ENCODE measurements at regions not wholly inside any gene's neighbourhood (a gene's known extent, or its start where the extent isn't known, plus 50 kb on each side); places are given as distances from the start of the nearest gene placed in this dataset.
"Not testable (repeated sequence)": the region's sequence is repeated elsewhere in the genome, so short reads cannot be mapped to it uniquely, and the experiment has no call there.

DNA sequence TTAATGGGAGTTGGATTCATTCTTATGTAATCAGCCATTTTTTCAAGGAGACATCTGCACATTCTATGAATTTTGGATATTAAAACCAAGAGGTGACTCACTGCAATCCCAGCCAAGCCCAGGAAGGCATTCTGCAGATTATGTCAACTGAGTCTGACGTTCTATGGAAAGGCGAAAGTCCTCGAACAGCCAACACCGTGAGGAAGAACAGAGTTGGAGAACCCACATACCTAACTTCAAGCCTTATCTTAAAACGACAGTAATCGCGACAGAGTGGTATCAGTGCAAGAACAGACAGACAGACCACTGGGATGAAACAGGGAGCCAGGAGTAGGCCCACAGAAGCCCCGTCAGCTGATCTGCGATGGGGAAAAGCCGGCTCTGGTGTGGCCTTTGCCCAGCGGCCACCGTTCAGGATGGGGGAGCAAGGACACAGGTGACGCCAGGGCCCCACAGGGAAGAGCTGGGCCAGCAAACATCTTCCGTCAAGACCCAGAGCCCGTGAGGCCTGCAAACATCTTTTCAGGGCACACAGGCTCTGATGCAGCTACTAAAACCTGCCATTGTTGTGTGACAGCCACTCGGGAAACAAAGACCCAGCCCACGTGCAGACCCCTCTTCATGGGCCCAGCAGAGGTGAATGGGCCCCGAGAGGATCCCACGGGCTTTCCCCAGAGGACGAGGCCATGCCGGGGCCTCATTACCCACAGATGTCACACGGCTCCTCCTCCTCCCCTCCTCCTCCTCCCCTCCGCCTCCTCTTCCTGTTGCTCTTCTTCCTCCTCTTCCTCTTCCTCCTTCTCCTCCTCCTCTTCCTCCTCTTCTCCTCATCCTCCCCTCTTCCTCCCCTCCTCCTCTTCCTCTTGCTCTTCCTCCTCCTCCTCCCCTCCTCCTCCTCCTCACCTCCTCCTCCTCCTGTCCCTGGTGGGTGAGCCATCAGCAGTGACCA lies 277.6 kb downstream of the ADGRD1 start:
- Histone ChIP-seq H3K4me1 (ENCODE audit: insufficient read depth, low read length) (no peaks in the 10 kb centered on the region), H3K27me3 (ENCODE audit: insufficient read depth, low read length) (peaks cover 6% of the 10 kb centered on the region), H3K9me3 (ENCODE audit: low read depth, low read length) (no peaks in the 10 kb centered on the region), H3K4me3 (ENCODE audit: low read length) (no peak overlapping the region)

DNA sequence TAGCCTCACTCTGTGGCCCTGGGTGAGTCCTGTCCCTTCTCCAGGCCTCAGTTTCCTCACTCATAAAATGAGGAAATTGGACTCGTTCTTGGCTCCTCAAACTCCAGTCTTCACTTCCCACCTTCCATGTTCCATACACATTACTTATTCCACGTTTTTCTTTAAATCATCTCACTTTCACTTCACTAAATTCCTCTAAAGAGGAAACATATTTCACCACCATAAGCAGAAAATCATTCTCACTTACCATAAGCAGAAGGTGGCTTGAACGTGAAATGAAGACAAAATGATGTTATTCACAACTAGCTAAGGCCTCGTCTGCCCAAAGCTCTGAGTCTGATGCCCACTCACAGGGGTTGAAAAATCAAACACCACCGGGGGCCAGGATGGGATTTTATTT lies 278.3 kb downstream of the ADGRD1 start:
- Histone ChIP-seq H3K4me3 (ENCODE audit: low read length) (no peak overlapping the region), H3K4me1 (ENCODE audit: insufficient read depth, low read length) (no peaks in the 10 kb centered on the region), H3K27me3 (ENCODE audit: insufficient read depth, low read length) (peaks cover 6% of the 10 kb centered on the region), H3K9me3 (ENCODE audit: low read depth, low read length) (no peaks in the 10 kb centered on the region)

DNA sequence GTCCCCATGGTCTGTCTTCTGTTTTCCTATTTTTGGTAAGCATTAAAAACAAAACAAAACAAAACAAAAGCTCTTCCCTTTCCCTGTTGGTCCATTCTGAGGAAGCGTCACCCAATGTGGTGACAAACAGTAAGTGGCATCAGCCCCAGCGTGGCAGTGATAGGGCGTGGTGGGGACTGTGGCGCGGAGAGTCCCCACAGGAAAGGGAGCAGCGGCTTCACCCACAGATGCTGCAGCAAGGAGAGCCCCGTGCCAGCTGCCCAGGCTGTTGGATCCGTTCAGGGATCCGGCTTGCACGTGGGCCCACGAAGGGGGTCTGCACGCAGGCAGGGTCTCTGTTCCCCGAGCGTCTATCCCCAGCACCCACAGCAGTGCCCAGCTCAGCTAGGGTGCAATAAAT lies 279.2 kb downstream of the ADGRD1 start:
- H3K27me3 ChIP-seq (ENCODE audit: insufficient read depth, low read length); H3K4me1 ChIP-seq (ENCODE audit: insufficient read depth, low read length); H3K4me3 ChIP-seq (ENCODE audit: low read length); H3K9me3 ChIP-seq (ENCODE audit: low read depth, low read length): not testable (repeated sequence)

DNA sequence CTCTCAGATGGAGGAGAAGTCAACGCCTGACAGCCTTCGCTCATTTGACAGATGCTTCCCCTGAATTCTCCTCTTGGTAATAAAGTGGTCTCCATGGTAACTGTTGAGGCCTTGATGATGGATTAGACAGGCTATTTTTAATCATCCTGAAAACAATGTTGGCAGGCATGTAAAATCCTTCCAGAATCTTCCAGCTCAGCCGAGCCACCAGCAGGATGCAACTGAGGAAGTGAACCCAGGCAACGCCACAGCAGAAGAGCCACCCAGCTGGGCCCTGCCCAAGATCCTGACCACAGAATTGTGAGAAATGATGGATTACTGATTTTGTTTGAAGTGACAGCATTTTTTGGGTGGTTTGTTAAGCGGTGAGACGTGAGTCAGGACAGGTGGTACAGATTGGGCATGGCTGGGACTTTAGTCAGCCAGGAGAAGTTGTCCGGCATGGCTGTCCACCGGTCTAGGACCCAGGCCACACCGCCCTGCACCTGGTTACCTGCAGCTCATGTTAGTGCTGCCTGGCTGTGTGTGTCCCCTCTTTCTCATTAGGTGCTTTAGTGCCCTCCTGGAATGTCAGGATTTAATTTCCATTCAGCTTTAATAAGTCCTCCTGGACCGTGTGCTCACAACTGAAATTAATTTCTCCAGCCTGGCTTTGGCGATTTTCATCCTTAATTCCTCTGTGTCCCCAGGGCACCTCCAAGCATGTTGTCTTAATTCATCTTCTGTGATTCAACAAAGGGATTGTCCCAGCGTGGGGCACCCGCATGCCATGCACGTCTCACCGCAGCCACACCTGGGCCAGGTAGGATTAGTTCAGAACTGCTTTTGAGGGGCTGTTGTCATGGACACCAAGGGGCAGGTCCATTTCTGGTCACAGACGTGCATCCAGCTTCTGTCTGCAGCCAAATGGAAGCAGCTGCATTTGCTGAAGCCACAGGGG lies 280.4 kb downstream of the ADGRD1 start:
- not testable (repeated sequence) for H3K4me3 ChIP-seq (ENCODE audit: low read length); H3K27me3 ChIP-seq (ENCODE audit: insufficient read depth, low read length); H3K9me3 ChIP-seq (ENCODE audit: low read depth, low read length); H3K4me1 ChIP-seq (ENCODE audit: insufficient read depth, low read length)

DNA sequence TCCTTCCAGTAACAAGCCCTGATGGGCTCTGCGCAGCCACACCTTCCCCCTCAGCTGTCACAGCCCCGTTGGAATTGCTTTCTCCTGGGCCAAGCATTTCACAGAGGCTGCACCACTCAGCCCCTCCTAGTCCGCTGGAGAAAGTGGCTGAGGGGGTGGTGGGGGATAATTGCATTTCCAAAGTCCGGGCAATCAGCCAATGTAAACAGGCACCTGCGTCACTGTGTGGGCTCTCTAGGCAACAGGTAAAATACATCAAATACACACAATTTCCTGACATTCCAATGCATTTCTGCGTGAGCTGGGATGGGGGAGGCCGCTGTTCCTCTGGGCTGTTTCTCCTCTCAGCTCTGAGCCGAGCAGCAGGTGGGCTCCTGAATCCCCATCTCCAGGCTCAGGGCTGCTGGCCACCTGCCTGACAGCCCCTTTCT lies 281.1 kb downstream of the ADGRD1 start:
- not testable (repeated sequence) for H3K4me1 ChIP-seq (ENCODE audit: insufficient read depth, low read length); H3K9me3 ChIP-seq (ENCODE audit: low read depth, low read length); H3K4me3 ChIP-seq (ENCODE audit: low read length)

DNA sequence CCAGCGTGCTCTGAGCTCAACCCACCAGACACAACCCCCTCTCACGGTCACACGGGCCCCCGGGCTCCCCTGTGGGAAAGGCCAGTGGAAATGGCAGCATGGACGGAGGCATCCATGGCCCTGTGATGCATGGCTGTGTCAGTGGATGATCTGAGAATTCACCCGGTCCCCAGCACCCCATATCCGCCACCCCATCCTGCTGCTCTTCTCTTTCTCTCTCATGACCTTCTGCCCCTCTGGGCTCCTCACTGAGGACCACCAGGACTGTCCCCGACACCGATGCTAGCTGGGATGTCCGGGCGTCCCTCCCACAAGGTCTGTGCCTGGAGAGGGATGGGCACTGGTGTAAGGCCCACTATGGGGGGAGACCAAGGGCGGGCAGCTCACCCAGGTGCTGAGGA lies 282.2 kb downstream of the ADGRD1 start:
- H3K4me3 ChIP-seq (ENCODE audit: low read length): no peak overlapping the region
- no peaks in the 10 kb centered on the region for H3K27me3 ChIP-seq (ENCODE audit: insufficient read depth, low read length)
- H3K9me3 ChIP-seq (ENCODE audit: low read depth, low read length): no peaks in the 10 kb centered on the region
- H3K4me1 ChIP-seq (ENCODE audit: insufficient read depth, low read length): no peaks in the 10 kb centered on the region

More for the DNA sequence above, 281.1 kb downstream of the ADGRD1 start:
- not testable (repeated sequence) for H3K27me3 ChIP-seq (ENCODE audit: insufficient read depth, low read length)

DNA sequence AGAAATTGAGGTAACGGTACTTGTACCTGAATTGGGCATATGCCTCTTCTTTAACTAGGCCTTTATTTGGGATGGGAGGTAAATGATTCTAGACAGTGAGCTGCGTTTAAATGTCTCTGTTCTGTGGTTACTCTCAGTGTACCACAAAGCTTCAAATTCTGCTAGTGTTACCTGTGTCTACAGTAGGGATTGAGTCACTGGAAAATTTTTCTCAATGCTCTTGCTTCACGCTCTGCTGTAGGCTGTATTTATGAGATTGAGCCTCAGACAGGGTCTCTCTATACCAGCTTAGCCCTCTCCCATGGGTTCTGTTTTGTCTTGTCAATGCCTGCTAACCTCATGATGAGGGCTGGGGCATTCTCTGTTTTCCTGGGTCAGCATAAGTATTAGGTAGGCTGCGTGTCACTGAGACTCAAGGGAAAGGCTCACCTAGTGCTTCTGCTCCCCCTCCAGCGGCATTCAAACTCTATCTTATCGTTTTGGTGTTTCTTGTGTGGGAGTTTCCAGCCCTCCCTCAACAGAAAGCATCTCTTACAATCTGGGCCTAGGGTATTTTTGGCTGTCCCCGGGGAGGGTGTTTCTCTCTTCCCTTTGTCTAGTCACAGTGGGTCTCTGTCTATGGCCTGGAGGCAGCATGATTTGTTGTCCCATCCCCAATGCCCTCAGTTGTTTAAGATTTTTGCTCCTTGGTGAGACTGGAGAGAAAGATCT lies 285.8 kb downstream of the ADGRD1 start:
- Histone ChIP-seq H3K27me3 (ENCODE audit: insufficient read depth, low read length) (no peaks in the 10 kb centered on the region), H3K4me1 (ENCODE audit: insufficient read depth, low read length) (no peaks in the 10 kb centered on the region), H3K9me3 (ENCODE audit: low read depth, low read length) (no peaks in the 10 kb centered on the region), H3K4me3 (ENCODE audit: low read length) (no peak overlapping the region)

DNA sequence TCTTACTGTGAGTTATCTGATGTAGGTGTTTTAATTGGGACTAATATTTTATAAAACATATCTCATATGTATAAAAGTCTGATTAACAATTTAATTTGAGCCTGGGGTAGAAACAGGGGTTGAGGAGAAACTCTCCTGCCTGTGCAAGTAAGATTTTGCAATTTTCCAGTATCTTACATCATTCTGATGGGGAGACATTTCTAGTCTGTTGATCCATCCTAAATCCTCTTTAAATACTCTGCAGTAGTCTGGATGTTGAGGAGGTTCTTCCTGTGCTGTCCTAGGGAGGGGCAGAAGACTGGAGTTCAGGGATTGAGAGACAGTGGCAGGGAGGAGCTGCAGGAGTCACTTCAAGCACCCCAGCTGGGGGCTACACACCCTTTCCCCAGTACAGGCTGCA lies 287.8 kb downstream of the ADGRD1 start:
- no peaks in the 10 kb centered on the region for H3K9me3 ChIP-seq (ENCODE audit: low read depth, low read length)
- H3K4me3 ChIP-seq (ENCODE audit: low read length): no peak overlapping the region
- H3K27me3 ChIP-seq (ENCODE audit: insufficient read depth, low read length): no peaks in the 10 kb centered on the region
- H3K4me1 ChIP-seq (ENCODE audit: insufficient read depth, low read length): no peaks in the 10 kb centered on the region

DNA sequence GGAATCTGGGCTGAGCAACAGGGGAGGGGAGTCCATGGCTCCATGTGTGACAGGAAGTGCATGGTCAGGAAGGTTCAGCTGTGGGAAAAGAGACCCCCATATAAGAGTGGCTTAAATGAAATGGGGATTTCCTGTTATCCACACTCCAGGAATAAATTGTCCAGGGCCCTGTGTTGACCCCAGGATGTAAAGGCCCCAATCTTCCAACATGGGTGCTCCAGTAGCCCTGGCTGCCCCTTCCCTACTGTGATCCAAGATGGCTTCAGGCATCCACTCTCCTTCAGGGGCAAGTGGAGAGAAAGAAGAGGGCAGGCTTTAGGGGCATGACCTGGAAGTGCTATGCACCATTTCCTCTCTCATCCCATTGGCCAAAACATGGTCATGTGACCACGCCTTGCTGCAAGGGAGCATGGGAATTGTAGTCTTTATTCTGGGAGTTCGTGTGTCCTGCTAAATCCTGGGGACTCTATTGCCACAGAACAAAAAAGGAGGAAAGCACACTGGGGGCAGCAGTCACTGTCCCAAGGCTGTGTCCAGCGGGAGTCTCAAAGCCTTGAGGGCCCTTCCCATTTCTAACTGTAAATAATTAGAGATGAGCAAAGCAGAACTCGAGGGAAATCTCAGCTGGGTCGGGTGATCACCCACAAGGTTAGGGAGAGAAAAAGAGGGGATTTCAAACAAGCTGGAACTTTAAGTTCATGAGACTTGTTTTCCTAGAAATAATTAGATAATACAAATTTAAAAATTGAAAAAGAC lies 289.2 kb downstream of the ADGRD1 start:
- no peaks in the 10 kb centered on the region for H3K27me3 ChIP-seq (ENCODE audit: insufficient read depth, low read length)
- no peaks in the 10 kb centered on the region for H3K4me1 ChIP-seq (ENCODE audit: insufficient read depth, low read length)
- H3K9me3 ChIP-seq (ENCODE audit: low read depth, low read length): no peaks in the 10 kb centered on the region
- no peak overlapping the region for H3K4me3 ChIP-seq (ENCODE audit: low read length)

DNA sequence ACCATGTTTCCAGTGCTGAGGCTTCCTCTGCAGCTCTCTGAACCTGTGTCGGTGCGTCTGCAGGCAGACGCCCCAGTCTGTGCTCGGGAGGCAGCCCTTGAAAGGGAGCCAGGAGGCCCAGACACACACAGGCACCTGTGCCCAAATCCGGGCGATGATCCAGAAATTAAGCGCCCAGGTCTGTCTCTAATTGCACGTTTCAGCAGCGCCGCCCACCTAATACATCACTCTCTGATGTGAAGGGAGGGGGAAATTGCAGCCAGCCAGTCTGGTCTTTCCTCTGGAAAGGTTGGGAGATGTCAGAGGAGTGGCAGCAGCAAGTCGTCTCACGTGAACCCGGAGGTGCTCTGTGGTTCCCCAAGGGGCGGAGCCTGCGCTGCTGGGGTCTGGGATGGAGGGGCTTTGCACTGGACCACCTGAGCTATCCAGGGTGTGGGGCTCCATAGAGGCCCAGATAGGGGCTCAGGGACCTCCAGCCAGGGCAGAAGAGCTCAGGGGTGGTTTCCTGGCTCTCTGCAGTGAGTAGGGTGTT lies 290.5 kb downstream of the ADGRD1 start:
- H3K4me1 ChIP-seq (ENCODE audit: insufficient read depth, low read length); H3K4me3 ChIP-seq (ENCODE audit: low read length): not testable (repeated sequence)

DNA sequence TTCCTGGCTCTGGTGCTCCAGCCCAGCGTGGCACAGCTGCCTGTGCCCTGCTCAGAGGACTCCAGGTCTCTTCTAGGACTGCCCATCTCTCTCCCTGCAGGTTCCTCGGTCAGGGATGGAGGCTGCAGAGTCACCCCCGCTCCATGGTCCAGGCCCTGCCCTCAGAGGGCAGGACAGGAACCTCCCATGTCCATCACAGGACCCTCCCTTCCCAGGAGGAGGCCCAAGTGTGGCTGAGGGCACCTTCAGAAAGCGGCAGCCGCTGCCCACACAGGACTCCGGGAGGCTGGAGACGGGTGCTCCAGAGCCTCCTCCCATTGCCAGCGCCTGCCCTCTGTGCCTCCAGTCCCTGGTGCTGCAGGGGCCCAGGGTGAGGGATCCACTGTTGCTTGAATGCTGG lies 291.5 kb downstream of the ADGRD1 start:
- not testable (repeated sequence) for H3K9me3 ChIP-seq (ENCODE audit: low read depth, low read length); H3K4me1 ChIP-seq (ENCODE audit: insufficient read depth, low read length); H3K27me3 ChIP-seq (ENCODE audit: insufficient read depth, low read length); H3K4me3 ChIP-seq (ENCODE audit: low read length)

More for the DNA sequence above, 290.5 kb downstream of the ADGRD1 start:
- H3K9me3 ChIP-seq (ENCODE audit: low read depth, low read length); H3K27me3 ChIP-seq (ENCODE audit: insufficient read depth, low read length): not testable (repeated sequence)

DNA sequence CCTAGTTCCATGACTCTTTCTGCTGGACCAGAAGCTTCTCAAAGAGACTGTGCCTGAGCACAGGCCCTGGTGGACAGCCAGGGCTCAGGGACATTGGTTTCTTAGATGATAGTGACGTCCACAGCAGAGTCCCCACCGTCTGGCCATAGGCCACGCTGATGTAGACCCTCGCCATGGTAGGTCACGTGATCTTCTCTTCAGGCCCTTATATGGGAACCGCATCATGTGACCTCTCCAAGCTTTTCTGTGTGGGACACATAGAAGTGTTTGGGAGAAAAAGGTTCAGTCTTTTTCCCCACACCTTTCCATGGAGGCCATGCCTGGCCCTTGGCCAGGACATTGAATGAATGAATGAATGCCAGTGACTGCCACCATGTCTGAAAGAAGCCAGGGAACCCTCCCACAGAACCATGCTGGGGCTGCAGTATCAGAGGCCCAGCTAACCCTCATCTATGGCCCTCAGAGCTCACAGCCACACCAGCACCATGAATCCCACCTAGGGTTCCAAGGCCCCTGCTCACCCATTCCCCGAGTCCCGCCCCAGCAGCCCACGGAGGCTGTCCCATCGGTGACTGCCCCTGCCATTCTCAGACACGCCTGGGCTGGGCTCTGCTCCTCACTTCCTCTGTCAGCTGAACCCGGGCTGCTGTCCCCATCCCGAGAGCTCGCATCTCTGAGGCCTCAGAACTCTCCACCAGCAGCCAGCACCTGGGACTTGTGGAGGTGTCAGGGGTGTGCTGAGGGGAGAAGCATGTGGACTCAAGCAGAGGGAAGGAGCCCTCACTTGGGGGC lies 292.1 kb downstream of the ADGRD1 start:
- H3K9me3 ChIP-seq (ENCODE audit: low read depth, low read length): no peaks in the 10 kb centered on the region
- no peak overlapping the region for H3K4me3 ChIP-seq (ENCODE audit: low read length)
- H3K4me1 ChIP-seq (ENCODE audit: insufficient read depth, low read length): no peaks in the 10 kb centered on the region
- no peaks in the 10 kb centered on the region for H3K27me3 ChIP-seq (ENCODE audit: insufficient read depth, low read length)

DNA sequence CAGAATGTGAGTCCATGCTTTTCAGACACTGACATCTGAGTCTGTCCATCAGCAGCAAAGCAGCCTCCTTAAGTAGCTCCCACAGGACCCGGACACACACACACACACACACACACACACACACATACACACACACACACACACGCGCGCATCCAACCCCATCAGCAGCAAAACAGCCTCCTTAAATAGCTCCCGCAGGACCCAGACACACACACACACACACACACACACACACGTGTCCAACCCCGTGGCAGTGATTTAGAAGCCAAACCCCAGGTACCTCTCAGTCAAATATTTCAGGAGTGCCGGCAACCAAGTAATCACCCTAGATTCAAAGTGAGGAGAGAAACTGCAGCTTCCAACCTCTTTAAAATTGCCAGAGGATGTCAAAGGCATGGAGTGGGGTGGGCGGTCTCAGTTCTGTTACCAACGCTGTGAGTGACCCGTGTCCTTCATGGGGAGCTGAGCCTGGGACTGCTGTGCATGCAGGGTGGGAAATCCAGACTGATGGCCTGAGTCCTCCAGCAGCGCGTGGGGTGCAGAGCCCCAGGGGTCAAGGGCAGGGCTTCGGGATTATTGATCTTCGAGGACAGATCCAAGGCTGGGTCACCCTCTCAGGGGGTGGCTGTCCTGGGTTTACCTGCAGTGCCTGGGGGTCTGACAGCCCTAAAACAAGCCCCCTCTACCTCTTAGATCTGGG lies 293.5 kb downstream of the ADGRD1 start:
- not testable (repeated sequence) for H3K4me1 ChIP-seq (ENCODE audit: insufficient read depth, low read length); H3K27me3 ChIP-seq (ENCODE audit: insufficient read depth, low read length); H3K9me3 ChIP-seq (ENCODE audit: low read depth, low read length); H3K4me3 ChIP-seq (ENCODE audit: low read length)

Measured in mononuclear cell (primary cell).